GM12874 (cell line): ENCODE measurements at regions not wholly inside any gene's neighbourhood (a gene's known extent, or its start where the extent isn't known, plus 50 kb on each side); places are given as distances from the start of the nearest gene placed in this dataset.

ENCODE experiments used
- CTCF ChIP-seq: IDR thresholded peaks from 2 replicates; pipeline ENCODE4 v1.5.1; 2011; ENCODE audit warnings: low read depth, mild to moderate bottlenecking, control low read depth, low read length, moderate library complexity; ENCODE audit not compliant: insufficient read depth

GRCh38 chr5:74934949-74935751 is 69.0 kb upstream of the FAM169A start:
- TF ChIP-seq CTCF = peak; percentile 27; the same call in 1 of the 2 replicates

- TF ChIP-seq CTCF = no peak
Observed at GRCh38 chr5:74927336-74927735, 61.1 kb upstream of the FAM169A start.

GRCh38 chr5:74919487-74919886 is 53.3 kb upstream of the FAM169A start:
- peak; percentile 33; the same call in 1 of the 2 replicates for TF ChIP-seq CTCF

GRCh38 chr5:74919041-74919440 is 52.9 kb upstream of the FAM169A start:
- TF ChIP-seq CTCF = no peak

GRCh38 chr5:74918232-74918669 is 52.1 kb upstream of the FAM169A start:
- TF ChIP-seq CTCF = no peak

- TF ChIP-seq CTCF = no peak
Observed at GRCh38 chr5:74916831-74917710, 50.9 kb upstream of the FAM169A start.
